DOHH2 (cell line): ENCODE measurements at regions not wholly inside any gene's neighbourhood (a gene's known extent, or its start where the extent isn't known, plus 50 kb on each side); places are given as distances from the start of the nearest gene placed in this dataset.
"Not testable (repeated sequence)": the region's sequence is repeated elsewhere in the genome, so short reads cannot be mapped to it uniquely, and the experiment has no call there.

Source experiments
- H3F3A ChIP-seq: fragments of 200-600 bp; sonication (generic), shearing (Covaris generic); 2 replicates; pipeline ENCODE4 v1.6.0; 2016; ENCODE audit warnings: antibody characterized with exemption, mild to moderate bottlenecking; ENCODE audit not compliant: control insufficient read depth, insufficient read depth
- H3K27ac ChIP-seq: fragments of 200-600 bp; sonication (generic); 2 replicates; pipeline ENCODE4 v1.5.1; 2014; ENCODE audit warnings: low read depth, mild to moderate bottlenecking, low read length, moderate library complexity
- H3K27me3 ChIP-seq: fragments of 200-600 bp; sonication (generic); 2 replicates; pipeline ENCODE4 v1.6.1; 2014; ENCODE audit warnings: mild to moderate bottlenecking, low read length, mixed read lengths; ENCODE audit not compliant: control insufficient read depth
- H3K36me3 ChIP-seq: fragments of 200-600 bp; sonication (generic); 2 replicates; pipeline ENCODE4 v1.6.1; 2014; ENCODE audit warnings: mild to moderate bottlenecking, low read length, moderate library complexity, mixed read lengths; ENCODE audit not compliant: control insufficient read depth
- H3K4me1 ChIP-seq: fragments of 200-600 bp; sonication (generic); 2 replicates; pipeline ENCODE4 v1.6.1; 2014; ENCODE audit warnings: mild to moderate bottlenecking, low read length, mixed read lengths; ENCODE audit not compliant: control insufficient read depth
- H3K4me2 ChIP-seq: fragments of 200-600 bp; sonication (generic); 2 replicates; pipeline ENCODE4 v1.6.0; 2014; ENCODE audit warnings: mild to moderate bottlenecking, low read length, moderate library complexity
- H3K4me3 ChIP-seq: fragments of 200-600 bp; sonication (generic); 2 replicates; pipeline ENCODE4 v1.5.1; 2014; ENCODE audit warnings: mild to moderate bottlenecking, low read length, mixed read lengths
- H3K79me2 ChIP-seq: fragments of 200-600 bp; sonication (generic); 2 replicates; pipeline ENCODE4 v1.6.1; 2014; ENCODE audit warnings: mild to moderate bottlenecking, low read length, mixed read lengths; ENCODE audit not compliant: control insufficient read depth
- H3K9me2 ChIP-seq: fragments of 200-600 bp; sonication (generic); replicated peaks from 2 replicates; pipeline ENCODE4 v1.6.1; 2014; ENCODE audit warnings: mild to moderate bottlenecking, low read length, mixed read lengths; ENCODE audit not compliant: control insufficient read depth
- H3K9me3 ChIP-seq: fragments of 200-600 bp; sonication (generic); 2 replicates; pipeline ENCODE4 v1.6.1; 2014; ENCODE audit warnings: antibody characterized with exemption, low read length, mixed read lengths; ENCODE audit not compliant: control insufficient read depth, insufficient read depth
- H4K20me1 ChIP-seq: fragments of 200-600 bp; sonication (generic); 2 replicates; pipeline ENCODE4 v1.6.0; 2014; ENCODE audit warnings: low read depth, mild to moderate bottlenecking, antibody characterized with exemption, low read length, moderate library complexity; ENCODE audit not compliant: control insufficient read depth, insufficient read depth
- CTCF ChIP-seq: fragments of 200-600 bp; sonication (generic); IDR thresholded peaks from one replicate; pipeline ENCODE4 v1.5.1; 2014; ENCODE audit warnings: antibody characterized with exemption, mild to moderate bottlenecking, low read depth, low read length; ENCODE audit not compliant: poor library complexity, severe bottlenecking
- EZH2phosphoT487 ChIP-seq: fragments of 200-600 bp; sonication (generic); IDR thresholded peaks from 2 replicates; pipeline ENCODE4 v1.6.1; 2017; ENCODE audit warnings: borderline replicate concordance, mild to moderate bottlenecking, antibody characterized with exemption, low read length, moderate library complexity, mixed read lengths

DNA sequence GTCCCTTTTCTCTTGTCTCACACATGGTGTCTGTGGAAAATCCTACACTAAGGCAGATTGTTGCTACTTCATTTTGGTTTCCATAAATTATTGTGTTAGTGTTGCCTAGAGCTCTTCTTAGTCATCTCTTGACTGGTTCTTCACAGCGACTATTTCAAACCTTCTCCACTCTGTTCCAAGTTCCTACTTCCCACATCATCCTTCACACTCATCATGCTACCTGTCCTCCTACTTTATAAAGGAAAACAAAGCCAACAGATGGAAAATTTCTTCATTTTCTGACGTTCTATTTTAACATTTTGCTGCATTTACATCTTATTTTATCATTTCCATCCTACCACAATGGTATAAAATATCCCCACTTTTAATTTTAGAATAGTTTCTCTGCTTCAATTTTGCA is 614.1 kb downstream of the LMO7 start:
- TF ChIP-seq CTCF (no peak), EZH2phosphoT487 (no peak)
- Histone ChIP-seq H3K36me3 (no peaks in the 10 kb centered on the region), H3K79me2 (no peaks in the 10 kb centered on the region), H3K9me3 (no peaks in the 10 kb centered on the region), H3K4me1 (no peaks in the 10 kb centered on the region), H3K4me3 (no peak overlapping the region), H3K27me3 (no peaks in the 10 kb centered on the region), H3K27ac (no peak overlapping the region), H3K4me2 (no peak overlapping the region), H4K20me1 (no peaks in the 10 kb centered on the region), H3F3A (no peaks in the 10 kb centered on the region), H3K9me2 (no peaks in the 10 kb centered on the region)

DNA sequence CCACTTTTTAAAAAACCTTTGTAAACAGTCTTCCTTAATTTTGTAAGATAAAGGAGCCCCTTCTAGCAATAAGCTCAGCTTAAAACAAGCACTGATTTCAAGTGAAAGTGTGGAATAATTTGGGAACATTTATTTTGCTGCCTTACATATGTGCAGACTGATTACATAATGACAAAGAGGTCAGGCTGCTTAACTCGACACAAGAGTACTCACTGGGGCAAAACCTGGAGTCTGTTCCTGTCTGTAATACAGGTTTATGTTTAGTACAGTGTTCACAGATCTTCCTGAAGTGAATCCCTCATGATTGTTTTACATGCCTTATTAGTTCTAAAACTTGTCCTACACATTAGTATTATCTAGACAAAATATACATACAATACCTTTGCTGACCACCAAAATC is 609.8 kb downstream of the LMO7 start:
- H3K4me1 ChIP-seq = no peaks in the 10 kb centered on the region
- H3K9me2 ChIP-seq = no peaks in the 10 kb centered on the region
- no peaks in the 10 kb centered on the region for H4K20me1 ChIP-seq
- H3K9me3 ChIP-seq = no peaks in the 10 kb centered on the region
- no peaks in the 10 kb centered on the region for H3K36me3 ChIP-seq
- H3K27me3 ChIP-seq = no peaks in the 10 kb centered on the region
- no peak overlapping the region for H3K4me2 ChIP-seq
- H3K79me2 ChIP-seq = no peaks in the 10 kb centered on the region
- no peak overlapping the region for H3K27ac ChIP-seq
- TF ChIP-seq EZH2phosphoT487 (no peak), CTCF (no peak)
- H3K4me3 ChIP-seq = no peak overlapping the region
- H3F3A ChIP-seq = no peaks in the 10 kb centered on the region

GRCh38 chr13:76245211-76245610 is 609.1 kb downstream of the LMO7 start:
- Histone ChIP-seq H3F3A (no peaks in the 10 kb centered on the region), H3K27ac (no peak overlapping the region), H4K20me1 (no peaks in the 10 kb centered on the region), H3K4me1 (no peaks in the 10 kb centered on the region), H3K4me2 (no peak overlapping the region), H3K4me3 (no peak overlapping the region), H3K36me3 (no peaks in the 10 kb centered on the region), H3K9me3 (no peaks in the 10 kb centered on the region), H3K9me2 (no peaks in the 10 kb centered on the region), H3K79me2 (no peaks in the 10 kb centered on the region), H3K27me3 (no peaks in the 10 kb centered on the region)
- TF ChIP-seq EZH2phosphoT487 = no peak
- TF ChIP-seq CTCF = no peak

DNA sequence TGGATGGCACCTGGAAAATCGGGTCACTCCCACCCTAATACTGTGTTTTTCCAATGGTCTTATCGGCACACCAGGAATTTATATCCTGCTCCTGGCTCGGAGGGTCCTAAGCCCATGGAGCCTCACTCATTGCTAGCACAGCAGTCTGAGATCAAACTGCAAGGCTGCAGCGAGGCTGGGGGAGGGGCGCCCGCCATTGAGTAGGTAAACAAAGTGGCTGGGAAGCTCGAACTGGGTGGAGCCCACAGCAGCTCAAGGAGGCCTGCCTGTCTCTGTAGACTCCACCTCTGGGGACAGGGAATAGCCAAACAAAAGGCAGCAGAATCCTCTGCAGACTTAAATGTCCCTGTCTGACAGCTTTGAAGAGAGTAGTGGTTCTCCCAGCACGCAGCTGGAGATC is 607.0 kb downstream of the LMO7 start:
- not testable (repeated sequence) for H3K9me3 ChIP-seq, H3K27ac ChIP-seq, H3K4me1 ChIP-seq, H3K4me2 ChIP-seq, H3K4me3 ChIP-seq, H3K27me3 ChIP-seq, H3K79me2 ChIP-seq, H4K20me1 ChIP-seq, H3F3A ChIP-seq, H3K9me2 ChIP-seq, H3K36me3 ChIP-seq
